Activated B cell treated with CpG ODN at 0.5 μM for 24 hours (primary cell): ENCODE measurements at regions not wholly inside any gene's neighbourhood (a gene's known extent, or its start where the extent isn't known, plus 50 kb on each side); places are given as distances from the start of the nearest gene placed in this dataset.

ENCODE experiments used
- ATAC-seq: fragments of 200-7000 bp; cut with Tn5 transposase; one replicate; pipeline ENCODE4 v1.10.0; 2021; ENCODE audit warnings: low read depth, mild to moderate bottlenecking, moderate library complexity
- CTCF ChIA-PET: fragments of 350-600 bp; sonication (Branson Sonifier 250); formaldehyde crosslinking; loops from one replicate; lab custom pipeline; 2021; ENCODE audit warnings: antibody characterized with exemption; lab: Charles Lee
- POLR2A ChIA-PET: fragments of 350-600 bp; sonication (Branson Sonifier 250); formaldehyde crosslinking; loops from one replicate; lab custom pipeline; 2021; ENCODE audit warnings: antibody characterized with exemption; lab: Charles Lee
- DNase-seq: peaks from one replicate; pipeline ENCODE4 v3.0.0; 2022
- H3K27ac Mint-ChIP-seq: one replicate; pipeline ENCODE4 v1.8.0; 2020; ENCODE audit warnings: mixed read lengths
- H3K27me3 Mint-ChIP-seq: one replicate; pipeline ENCODE4 v1.8.0; 2021; ENCODE audit warnings: mixed read lengths
- H3K36me3 Mint-ChIP-seq: one replicate; pipeline ENCODE4 v1.8.0; 2021; ENCODE audit warnings: low read depth, mixed read lengths
- H3K4me1 Mint-ChIP-seq: one replicate; pipeline ENCODE4 v1.8.0; 2021; ENCODE audit warnings: mixed read lengths
- H3K4me3 Mint-ChIP-seq: one replicate; pipeline ENCODE4 v1.8.0; 2020; ENCODE audit warnings: mild to moderate bottlenecking, mixed read lengths
- H3K9me3 Mint-ChIP-seq: one replicate; pipeline ENCODE4 v1.8.0; 2020; ENCODE audit warnings: mixed read lengths
- intact Hi-C: fragments of 100-400 bp; cut with micrococcal nuclease; formaldehyde crosslinking; loops from one replicate; pipeline ENCODE4 v1.15.1; 2024
- TF ChIP-seq, protein P1 (sequence below): fragments of 200-600 bp; IDR thresholded peaks from one replicate; pipeline ENCODE4 v1.8.0; 2022; ENCODE audit warnings: antibody characterized with exemption, mild to moderate bottlenecking

DNA sequence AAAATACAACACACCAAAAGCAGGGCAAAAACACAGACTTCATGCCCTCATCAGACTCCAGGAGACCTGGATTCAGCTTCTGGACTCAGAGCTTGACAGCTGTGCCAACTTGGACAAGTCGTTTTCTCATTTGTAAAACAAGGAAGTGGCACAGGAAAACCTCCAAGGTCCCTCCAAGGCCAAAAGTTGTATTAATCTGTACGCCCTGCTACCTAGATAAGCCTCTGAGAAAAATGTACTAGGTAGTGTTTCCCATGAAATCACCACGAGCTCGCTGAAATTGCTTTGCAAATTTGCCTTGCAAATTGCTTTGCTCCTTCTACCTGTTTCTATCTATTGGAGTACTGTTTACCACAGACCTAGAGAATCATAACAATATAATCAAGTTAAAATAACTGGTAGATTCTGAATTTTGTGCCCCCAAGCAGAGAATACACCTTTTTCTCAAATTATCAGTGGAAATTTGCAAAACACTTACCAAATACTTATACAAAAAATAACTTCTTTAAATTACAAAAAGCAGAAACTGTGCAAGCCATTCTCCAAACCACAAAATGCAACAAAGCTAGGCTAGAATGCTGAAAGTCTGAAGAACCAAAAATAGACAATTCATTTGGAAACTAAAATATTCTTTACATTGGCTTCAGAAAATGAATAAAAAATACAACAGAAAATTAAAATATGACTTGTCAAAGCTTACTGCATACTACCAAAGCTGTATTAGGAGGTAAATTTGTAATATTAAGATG, 158.1 kb upstream of the CHST15 start:
- TF ChIP-seq, protein P1, sequence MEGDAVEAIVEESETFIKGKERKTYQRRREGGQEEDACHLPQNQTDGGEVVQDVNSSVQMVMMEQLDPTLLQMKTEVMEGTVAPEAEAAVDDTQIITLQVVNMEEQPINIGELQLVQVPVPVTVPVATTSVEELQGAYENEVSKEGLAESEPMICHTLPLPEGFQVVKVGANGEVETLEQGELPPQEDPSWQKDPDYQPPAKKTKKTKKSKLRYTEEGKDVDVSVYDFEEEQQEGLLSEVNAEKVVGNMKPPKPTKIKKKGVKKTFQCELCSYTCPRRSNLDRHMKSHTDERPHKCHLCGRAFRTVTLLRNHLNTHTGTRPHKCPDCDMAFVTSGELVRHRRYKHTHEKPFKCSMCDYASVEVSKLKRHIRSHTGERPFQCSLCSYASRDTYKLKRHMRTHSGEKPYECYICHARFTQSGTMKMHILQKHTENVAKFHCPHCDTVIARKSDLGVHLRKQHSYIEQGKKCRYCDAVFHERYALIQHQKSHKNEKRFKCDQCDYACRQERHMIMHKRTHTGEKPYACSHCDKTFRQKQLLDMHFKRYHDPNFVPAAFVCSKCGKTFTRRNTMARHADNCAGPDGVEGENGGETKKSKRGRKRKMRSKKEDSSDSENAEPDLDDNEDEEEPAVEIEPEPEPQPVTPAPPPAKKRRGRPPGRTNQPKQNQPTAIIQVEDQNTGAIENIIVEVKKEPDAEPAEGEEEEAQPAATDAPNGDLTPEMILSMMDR = no peak
- H3K36me3 Mint-ChIP-seq = no peaks in the 10 kb centered on the region
- no peak for ATAC-seq
- H3K27ac Mint-ChIP-seq = no peak overlapping the region
- H3K27me3 Mint-ChIP-seq = no peaks in the 10 kb centered on the region
- DNase-seq = no peak
- no peak overlapping the region for H3K4me3 Mint-ChIP-seq
- peaks cover 32% of the 10 kb centered on the region for H3K4me1 Mint-ChIP-seq
- ChIA-PET POLR2A (no interaction called here), CTCF (no interaction called here)
- H3K9me3 Mint-ChIP-seq = peaks cover 11% of the 10 kb centered on the region
- intact Hi-C loops = no loop called here

DNA sequence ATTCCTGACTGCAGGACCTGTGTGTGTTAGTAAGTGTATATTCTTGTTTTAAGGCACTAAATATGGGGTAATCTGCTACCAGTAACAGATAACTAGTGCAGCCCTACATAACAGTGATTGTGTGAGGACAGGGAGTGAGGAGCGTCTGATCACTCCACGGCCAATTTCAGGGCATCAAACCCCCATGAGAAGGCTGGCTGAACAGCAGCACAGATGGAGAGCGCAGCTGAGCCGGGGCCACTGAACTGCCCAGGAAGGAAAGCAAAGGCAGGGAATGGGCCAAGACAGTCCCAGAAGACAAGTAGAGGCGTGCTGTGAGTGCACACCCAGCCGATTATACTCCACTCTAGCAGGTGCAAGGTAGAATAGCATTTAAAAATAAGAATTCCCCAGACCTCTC, 157.1 kb upstream of the CHST15 start:
- H3K9me3 Mint-ChIP-seq = peaks cover 11% of the 10 kb centered on the region
- DNase-seq (no peak), ATAC-seq (no peak)
- ChIA-PET POLR2A (no interaction called here), CTCF (no interaction called here)
- no peaks in the 10 kb centered on the region for H3K36me3 Mint-ChIP-seq
- TF ChIP-seq, protein P1 = no peak
- intact Hi-C loops = no loop called here
- H3K4me3 Mint-ChIP-seq = no peak overlapping the region
- H3K27ac Mint-ChIP-seq = no peak overlapping the region
- no peaks in the 10 kb centered on the region for H3K27me3 Mint-ChIP-seq
- H3K4me1 Mint-ChIP-seq = peaks cover 32% of the 10 kb centered on the region

DNA sequence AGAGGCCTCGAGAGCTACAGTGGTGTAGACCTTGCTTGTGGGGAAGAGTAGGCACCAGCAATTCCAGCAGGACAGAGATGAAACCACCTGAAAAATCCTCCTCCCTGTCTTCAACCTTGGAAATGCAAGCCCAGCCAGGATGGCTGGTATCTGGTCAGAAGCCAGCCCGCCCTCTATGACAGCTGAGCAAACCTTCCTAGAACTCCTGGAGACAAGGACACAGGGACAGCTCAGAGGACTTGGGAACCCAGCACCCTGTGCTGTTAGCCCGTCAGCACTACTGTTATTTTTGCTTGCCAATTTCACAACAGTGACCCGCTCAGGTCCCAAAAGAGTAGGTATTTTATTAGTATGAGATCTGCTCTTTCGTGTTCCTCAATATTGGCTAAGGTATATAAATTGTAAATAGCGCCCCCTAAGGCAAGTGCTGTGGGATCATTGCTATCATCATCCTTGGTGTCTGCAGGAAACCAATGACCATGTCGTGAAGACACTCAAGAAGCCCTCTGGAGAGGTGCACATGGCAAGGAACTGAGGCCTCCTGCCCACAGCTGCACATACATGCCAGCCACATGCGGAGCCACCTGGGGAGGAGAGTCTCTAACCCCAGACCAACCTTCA, 156.5 kb upstream of the CHST15 start:
- H3K4me3 Mint-ChIP-seq = no peak overlapping the region
- no peak overlapping the region for H3K27ac Mint-ChIP-seq
- CTCF ChIA-PET = no interaction called here
- peaks cover 37% of the 10 kb centered on the region for H3K4me1 Mint-ChIP-seq
- POLR2A ChIA-PET = no interaction called here
- TF ChIP-seq, protein P1 = no peak
- no peaks in the 10 kb centered on the region for H3K27me3 Mint-ChIP-seq
- no peaks in the 10 kb centered on the region for H3K36me3 Mint-ChIP-seq
- DNase-seq = no peak
- intact Hi-C loops = no loop called here
- no peak for ATAC-seq
- H3K9me3 Mint-ChIP-seq = peaks cover 5% of the 10 kb centered on the region

DNA sequence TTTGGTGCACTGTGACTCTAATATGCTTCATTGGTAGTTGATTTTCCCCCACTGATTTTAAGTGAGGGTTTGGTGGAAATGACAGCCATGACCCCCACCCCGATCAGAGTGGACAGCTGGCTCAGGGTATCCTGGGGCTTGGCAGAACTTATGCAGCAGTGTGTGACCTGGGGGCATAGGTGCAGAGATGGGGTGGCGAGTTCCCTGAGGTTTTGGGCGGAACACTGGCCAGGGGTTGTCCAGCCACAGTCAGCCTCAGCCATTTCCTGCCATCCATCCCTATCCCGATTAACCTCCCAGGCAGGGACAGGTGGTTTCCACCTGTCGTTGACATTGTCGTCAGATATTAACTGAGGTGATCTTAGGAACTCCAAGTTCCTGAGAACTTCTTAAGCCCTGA, 155.8 kb upstream of the CHST15 start:
- ChIA-PET POLR2A (no interaction called here), CTCF (no interaction called here)
- Mint-ChIP-seq H3K9me3 (no peaks in the 10 kb centered on the region), H3K4me3 (no peak overlapping the region), H3K27ac (no peak overlapping the region), H3K27me3 (no peaks in the 10 kb centered on the region), H3K4me1 (peaks cover 38% of the 10 kb centered on the region), H3K36me3 (no peaks in the 10 kb centered on the region)
- intact Hi-C loops = no loop called here
- TF ChIP-seq, protein P1 = no peak
- DNase-seq = no peak
- ATAC-seq = no peak

DNA sequence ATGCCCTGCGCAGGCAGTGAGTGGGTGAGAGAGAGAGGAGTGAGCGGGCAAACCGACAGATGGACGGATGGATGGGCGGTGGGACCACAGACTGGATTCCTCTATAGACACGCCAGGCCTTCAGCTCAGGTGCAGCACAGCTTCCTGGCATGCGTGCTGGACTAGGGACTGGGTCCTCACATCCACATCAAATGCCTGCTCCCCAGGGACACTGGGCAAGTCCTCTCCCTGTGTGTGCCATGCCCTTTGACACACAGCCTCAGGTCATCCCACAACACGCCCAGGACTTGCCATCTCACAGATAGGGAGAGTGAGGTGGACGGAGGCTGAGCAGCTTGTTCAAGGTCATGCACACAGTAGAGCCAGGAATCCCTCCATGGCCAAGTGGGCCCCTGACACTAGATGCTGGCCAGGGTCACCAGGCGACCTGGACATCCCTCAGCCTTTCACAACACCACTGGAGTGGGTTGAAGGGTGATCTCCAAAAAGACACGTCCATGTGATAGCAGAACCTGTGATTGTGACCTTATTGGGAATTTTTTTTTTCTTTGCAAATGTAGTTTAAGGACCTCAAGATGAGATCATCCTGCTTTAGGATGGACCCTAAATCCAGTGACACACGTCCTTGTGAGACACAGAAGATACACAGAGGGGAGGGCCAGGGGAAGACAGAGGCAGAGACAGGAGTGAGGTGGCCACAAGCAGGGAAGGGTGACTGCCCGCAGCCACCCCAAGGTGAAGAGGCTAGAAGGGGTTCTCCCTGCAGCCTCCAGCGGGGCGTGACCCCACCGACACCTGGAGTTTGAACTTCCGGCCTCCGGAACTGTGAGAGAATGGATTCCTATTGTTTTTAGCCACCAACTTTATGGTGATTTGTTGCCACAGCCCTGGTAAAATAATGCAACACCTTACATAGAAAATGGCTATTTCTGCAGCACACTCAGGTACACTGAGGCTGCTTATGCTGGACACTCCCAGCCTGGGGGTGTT, 155.0 kb upstream of the CHST15 start:
- ChIA-PET CTCF (no interaction called here), POLR2A (no interaction called here)
- no peak overlapping the region for H3K27ac Mint-ChIP-seq
- no peak for DNase-seq
- H3K4me1 Mint-ChIP-seq = peaks cover 38% of the 10 kb centered on the region
- no peaks in the 10 kb centered on the region for H3K9me3 Mint-ChIP-seq
- H3K36me3 Mint-ChIP-seq = no peaks in the 10 kb centered on the region
- H3K27me3 Mint-ChIP-seq = no peaks in the 10 kb centered on the region
- intact Hi-C loops = no loop called here
- ATAC-seq = no peak
- H3K4me3 Mint-ChIP-seq = no peak overlapping the region
- TF ChIP-seq, protein P1 = no peak
